Hepatocyte (in vitro differentiated cells): ENCODE measurements at regions not wholly inside any gene's neighbourhood (a gene's known extent, or its start where the extent isn't known, plus 50 kb on each side); places are given as distances from the start of the nearest gene placed in this dataset.

Source experiments
- DNase-seq: peaks from one replicate; pipeline ENCODE4 v3.0.0-alpha.2; 2016; ENCODE audit warnings: low spot score
- H2AFZ ChIP-seq: fragments of 200-600 bp; sonication (generic); 2 replicates; pipeline ENCODE4 v1.6.0; 2016; ENCODE audit warnings: antibody characterized with exemption, mild to moderate bottlenecking
- H3K27ac ChIP-seq: fragments of 200-600 bp; sonication (generic); 2 replicates; pipeline ENCODE4 v1.5.1; 2016; ENCODE audit warnings: mild to moderate bottlenecking
- H3K27me3 ChIP-seq: fragments of 200-600 bp; sonication (generic); 2 replicates; pipeline ENCODE4 v1.6.1; 2016
- H3K36me3 ChIP-seq: fragments of 200-600 bp; sonication (generic); replicated peaks from 2 replicates; pipeline ENCODE4 v1.5.1; 2016; ENCODE audit warnings: low read depth; ENCODE audit not compliant: insufficient read depth
- H3K4me1 ChIP-seq: fragments of 200-600 bp; sonication (generic); 2 replicates; pipeline ENCODE4 v1.5.1; 2016; ENCODE audit warnings: mild to moderate bottlenecking, moderate library complexity; ENCODE audit not compliant: insufficient read depth
- H3K4me2 ChIP-seq: fragments of 200-600 bp; sonication (generic); 2 replicates; pipeline ENCODE4 v1.6.0; 2016
- H3K4me3 ChIP-seq: fragments of 200-600 bp; sonication (generic); 2 replicates; pipeline ENCODE4 v1.5.1; 2016; ENCODE audit warnings: mild to moderate bottlenecking
- H3K79me2 ChIP-seq: fragments of 200-600 bp; sonication (generic); 2 replicates; pipeline ENCODE4 v1.6.0; 2017; ENCODE audit warnings: mild to moderate bottlenecking
- H3K9me2 ChIP-seq: fragments of 200-600 bp; sonication (generic); replicated peaks from 2 replicates; pipeline ENCODE4 v1.6.0; 2017; ENCODE audit warnings: mild to moderate bottlenecking; ENCODE audit not compliant: insufficient read depth
- H3K9me3 ChIP-seq: fragments of 200-600 bp; sonication (generic); 2 replicates; pipeline ENCODE4 v1.5.1; 2016; ENCODE audit warnings: low read depth, mild to moderate bottlenecking
- H4K20me1 ChIP-seq: fragments of 200-600 bp; sonication (generic); 2 replicates; pipeline ENCODE4 v1.6.0; 2016; ENCODE audit warnings: mild to moderate bottlenecking; ENCODE audit not compliant: insufficient read depth, poor library complexity, severe bottlenecking
- EZH2 ChIP-seq: fragments of 200-600 bp; sonication (generic); IDR thresholded peaks from 2 replicates; pipeline ENCODE4 v1.6.1; 2016; ENCODE audit warnings: antibody characterized with exemption, mild to moderate bottlenecking, borderline replicate concordance
- EZH2phosphoT487 ChIP-seq: fragments of 200-600 bp; sonication (generic); IDR thresholded peaks from one replicate; pipeline ENCODE4 v1.6.1; 2018; ENCODE audit warnings: antibody characterized with exemption, mild to moderate bottlenecking, low read depth, moderate library complexity; ENCODE audit not compliant: unreplicated experiment, severe bottlenecking
- WGBS: methylation state at CpG from one replicate; pipeline ENCODE4 v1.1.6; 2016; ENCODE audit warnings: low lambda C conversion rate; ENCODE audit errors: missing lambda C conversion rate; 5-methylcytosine and 5-hydroxymethylcytosine counted together
- TF ChIP-seq, protein P1 (sequence below): fragments of 200-600 bp; sonication (generic); IDR thresholded peaks from 2 replicates; pipeline ENCODE4 v1.5.1; 2016; ENCODE audit warnings: antibody characterized with exemption, mild to moderate bottlenecking; ENCODE audit not compliant: poor library complexity

DNA sequence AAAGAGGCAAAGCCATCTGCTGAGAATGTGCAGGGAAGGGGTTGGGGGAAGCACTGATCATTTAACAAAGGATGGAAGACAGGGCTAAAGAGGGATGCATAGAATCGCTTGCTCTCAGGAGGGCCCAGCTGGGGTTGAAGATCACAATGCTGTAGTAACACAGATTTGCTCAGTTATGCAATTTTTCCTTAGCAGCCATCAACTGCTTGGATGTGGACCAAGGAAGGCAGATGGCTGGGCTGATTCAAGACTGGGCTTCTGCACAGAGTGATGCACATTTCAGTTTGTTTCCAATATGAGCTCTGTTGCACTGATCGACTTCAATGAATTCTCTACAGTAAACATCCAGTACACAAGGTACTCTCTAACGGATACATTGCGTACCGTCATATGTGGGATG, 127.8 kb upstream of the TBL1X start:
- H3K4me1 ChIP-seq: peaks cover 10% of the 10 kb centered on the region
- whole genome bisulfite sequencing: 78% methylated on average over 5 of the region's 5 CpGs
- H3K4me2 ChIP-seq: no peak overlapping the region
- no peaks in the 10 kb centered on the region for H3K36me3 ChIP-seq
- H3K4me3 ChIP-seq: no peak overlapping the region
- H4K20me1 ChIP-seq: no peaks in the 10 kb centered on the region
- H3K27me3 ChIP-seq: no peaks in the 10 kb centered on the region
- H3K9me3 ChIP-seq: no peaks in the 10 kb centered on the region
- DNase-seq: no peak
- H3K79me2 ChIP-seq: no peaks in the 10 kb centered on the region
- H2AFZ ChIP-seq: no peak overlapping the region
- no peaks in the 10 kb centered on the region for H3K9me2 ChIP-seq
- TF ChIP-seq EZH2 (no peak), EZH2phosphoT487 (no peak)
- TF ChIP-seq, protein P1, sequence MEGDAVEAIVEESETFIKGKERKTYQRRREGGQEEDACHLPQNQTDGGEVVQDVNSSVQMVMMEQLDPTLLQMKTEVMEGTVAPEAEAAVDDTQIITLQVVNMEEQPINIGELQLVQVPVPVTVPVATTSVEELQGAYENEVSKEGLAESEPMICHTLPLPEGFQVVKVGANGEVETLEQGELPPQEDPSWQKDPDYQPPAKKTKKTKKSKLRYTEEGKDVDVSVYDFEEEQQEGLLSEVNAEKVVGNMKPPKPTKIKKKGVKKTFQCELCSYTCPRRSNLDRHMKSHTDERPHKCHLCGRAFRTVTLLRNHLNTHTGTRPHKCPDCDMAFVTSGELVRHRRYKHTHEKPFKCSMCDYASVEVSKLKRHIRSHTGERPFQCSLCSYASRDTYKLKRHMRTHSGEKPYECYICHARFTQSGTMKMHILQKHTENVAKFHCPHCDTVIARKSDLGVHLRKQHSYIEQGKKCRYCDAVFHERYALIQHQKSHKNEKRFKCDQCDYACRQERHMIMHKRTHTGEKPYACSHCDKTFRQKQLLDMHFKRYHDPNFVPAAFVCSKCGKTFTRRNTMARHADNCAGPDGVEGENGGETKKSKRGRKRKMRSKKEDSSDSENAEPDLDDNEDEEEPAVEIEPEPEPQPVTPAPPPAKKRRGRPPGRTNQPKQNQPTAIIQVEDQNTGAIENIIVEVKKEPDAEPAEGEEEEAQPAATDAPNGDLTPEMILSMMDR: no peak
- H3K27ac ChIP-seq: no peak overlapping the region

DNA sequence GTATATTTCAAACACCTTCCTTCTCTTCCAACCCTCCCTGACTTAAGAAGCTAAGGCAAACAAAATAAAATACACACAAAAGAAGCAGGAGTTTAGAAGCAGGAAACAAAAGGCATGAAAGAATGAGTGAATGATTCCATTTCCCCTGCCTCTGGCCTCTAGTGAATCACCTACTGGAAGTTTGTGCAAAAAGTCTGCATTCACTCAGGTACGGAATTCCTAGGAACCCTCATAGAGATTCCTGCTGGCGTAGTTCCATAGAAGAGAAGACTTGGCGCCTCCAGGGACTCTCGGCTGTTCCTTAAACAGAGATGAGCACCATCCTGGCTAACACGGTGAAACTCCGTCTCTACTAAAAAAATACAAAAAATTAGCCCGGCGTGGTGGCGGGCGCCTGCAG, 125.9 kb upstream of the TBL1X start:
- Histone ChIP-seq H3K27me3 (no peaks in the 10 kb centered on the region), H2AFZ (no peak overlapping the region), H3K4me1 (peaks cover 10% of the 10 kb centered on the region), H3K9me3 (no peaks in the 10 kb centered on the region), H3K4me2 (no peak overlapping the region), H3K36me3 (no peaks in the 10 kb centered on the region), H3K4me3 (no peak overlapping the region), H3K9me2 (no peaks in the 10 kb centered on the region), H4K20me1 (no peaks in the 10 kb centered on the region), H3K27ac (no peak overlapping the region), H3K79me2 (no peaks in the 10 kb centered on the region)
- WGBS: 95% methylated on average over 10 of the region's 10 CpGs
- DNase-seq: no peak
- TF ChIP-seq, protein P1: no peak
- TF ChIP-seq EZH2: no peak
- TF ChIP-seq EZH2phosphoT487: no peak

DNA sequence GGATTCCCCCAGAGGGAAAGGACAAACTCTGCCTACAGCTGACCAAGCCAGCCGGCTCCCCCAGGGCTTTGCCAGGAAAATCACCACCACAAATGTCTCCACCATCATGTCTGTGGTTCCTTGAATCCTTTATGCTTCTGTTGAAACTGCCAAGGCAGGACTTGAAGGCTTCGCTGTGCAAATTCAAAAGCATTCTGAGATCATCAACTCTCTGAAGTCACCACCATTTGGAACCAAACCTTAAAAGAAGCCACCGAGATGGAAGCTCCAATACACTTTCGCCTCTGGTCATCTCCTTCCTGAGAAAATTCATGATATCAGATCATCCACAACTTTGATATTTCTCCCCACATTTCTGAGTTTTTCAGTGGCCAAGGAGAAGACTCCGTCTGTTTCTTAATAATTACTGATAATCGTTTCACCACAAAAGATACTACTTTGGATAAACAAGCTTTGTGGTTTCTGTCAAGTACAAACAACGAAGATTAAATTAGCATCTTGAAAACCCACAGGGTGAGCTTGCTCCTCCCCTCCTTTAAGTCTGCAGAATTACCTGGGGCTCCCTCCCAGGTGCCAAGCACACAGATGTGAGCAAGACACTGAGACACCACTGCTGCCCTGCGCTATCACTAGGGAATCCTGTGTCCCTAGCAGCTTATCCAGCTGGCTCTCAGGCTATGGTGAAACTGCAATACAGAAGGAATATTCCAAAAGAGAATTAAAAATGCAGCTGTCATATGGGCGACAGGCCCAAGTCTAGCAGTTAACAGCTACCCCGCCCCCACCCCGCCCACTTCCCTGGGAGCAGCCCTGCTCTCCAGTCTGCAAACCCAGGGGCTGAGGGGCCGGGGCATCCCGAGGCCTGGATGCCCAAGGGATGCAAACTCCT, 125.0 kb upstream of the TBL1X start:
- Histone ChIP-seq H3K27ac (no peak overlapping the region), H2AFZ (no peak overlapping the region), H3K4me1 (peaks cover 10% of the 10 kb centered on the region), H3K9me2 (no peaks in the 10 kb centered on the region), H3K27me3 (no peaks in the 10 kb centered on the region), H3K79me2 (no peaks in the 10 kb centered on the region), H3K9me3 (no peaks in the 10 kb centered on the region), H3K4me2 (no peak overlapping the region), H3K36me3 (no peaks in the 10 kb centered on the region), H3K4me3 (no peak overlapping the region), H4K20me1 (no peaks in the 10 kb centered on the region)
- TF ChIP-seq, protein P1: no peak
- TF ChIP-seq EZH2phosphoT487: no peak
- TF ChIP-seq EZH2: no peak
- DNase-seq: no peak
- WGBS: 67% methylated on average over 13 of the region's 13 CpGs
